Parathyroid adenoma (tissue), 2 donors: ENCODE measurements at regions not wholly inside any gene's neighbourhood (a gene's known extent, or its start where the extent isn't known, plus 50 kb on each side); places are given as distances from the start of the nearest gene placed in this dataset.

Source experiments
- H2AFZ ChIP-seq: fragments of 300-600 bp; sonication (generic); one replicate; pipeline ENCODE4 v1.7.0; 2017; ENCODE audit warnings: antibody characterized with exemption, mild to moderate bottlenecking
- H3K27ac ChIP-seq: fragments of 300-600 bp; sonication (generic); one replicate; pipeline ENCODE4 v1.7.0; 2017
- H3K27me3 ChIP-seq: fragments of 300-600 bp; sonication (generic); one replicate; pipeline ENCODE4 v1.7.0; 2017; ENCODE audit warnings: low read length; ENCODE audit not compliant: control insufficient read depth, insufficient read depth
- H3K36me3 ChIP-seq: fragments of 300-600 bp; sonication (generic); one replicate; pipeline ENCODE4 v1.7.0; 2017; ENCODE audit warnings: low read length; ENCODE audit not compliant: control insufficient read depth, insufficient read depth
- H3K4me1 ChIP-seq: fragments of 300-600 bp; sonication (generic); one replicate; pipeline ENCODE4 v1.7.0; 2017; ENCODE audit warnings: control low read depth
- H3K4me2 ChIP-seq: fragments of 300-600 bp; sonication (generic); one replicate; pipeline ENCODE4 v1.7.0; 2017; ENCODE audit warnings: low read length
- H3K4me3 ChIP-seq: fragments of 300-600 bp; sonication (generic); one replicate; pipeline ENCODE4 v1.7.0; 2017; ENCODE audit warnings: low read depth, low read length
- H3K79me2 ChIP-seq: fragments of 300-600 bp; sonication (generic); one replicate; pipeline ENCODE4 v1.7.0; 2017; ENCODE audit warnings: control low read depth
- H3K9ac ChIP-seq: fragments of 300-600 bp; sonication (generic); one replicate; pipeline ENCODE4 v1.7.0; 2017; ENCODE audit warnings: mild to moderate bottlenecking
- H3K9me3 ChIP-seq: fragments of 300-600 bp; sonication (generic); one replicate; pipeline ENCODE4 v1.7.0; 2017; ENCODE audit warnings: low read length; ENCODE audit not compliant: control insufficient read depth
- TF ChIP-seq, protein P1 (sequence below): fragments of 300-600 bp; sonication (generic); IDR thresholded peaks from one replicate; pipeline ENCODE4 v1.7.0; 2017; ENCODE audit warnings: antibody characterized with exemption, mild to moderate bottlenecking
- donor health status: primary hyperparathyroidism.

DNA sequence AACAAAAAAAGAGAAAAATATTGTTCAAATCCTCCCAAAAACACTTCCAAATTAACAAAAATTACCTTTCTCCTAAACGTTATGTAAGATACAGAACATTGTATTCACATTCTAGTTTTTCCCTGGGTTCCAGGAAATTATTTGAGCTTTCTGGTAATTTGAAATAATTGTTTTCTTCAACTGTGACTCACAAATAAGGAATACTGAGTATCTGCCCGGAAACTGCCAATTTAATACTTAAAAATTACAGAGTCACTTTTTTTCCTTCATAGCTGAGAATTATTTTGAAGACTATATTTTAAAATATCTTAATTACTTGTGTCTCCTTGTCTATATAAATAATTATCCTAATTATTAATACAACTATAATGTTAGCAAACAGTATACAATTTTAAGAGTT lies 709.0 kb upstream of the ARGLU1 start:
- no peaks in the 10 kb centered on the region for H3K9me3 ChIP-seq
- H3K79me2 ChIP-seq = no peaks in the 10 kb centered on the region
- no peaks in the 10 kb centered on the region for H3K4me1 ChIP-seq
- TF ChIP-seq, protein P1, sequence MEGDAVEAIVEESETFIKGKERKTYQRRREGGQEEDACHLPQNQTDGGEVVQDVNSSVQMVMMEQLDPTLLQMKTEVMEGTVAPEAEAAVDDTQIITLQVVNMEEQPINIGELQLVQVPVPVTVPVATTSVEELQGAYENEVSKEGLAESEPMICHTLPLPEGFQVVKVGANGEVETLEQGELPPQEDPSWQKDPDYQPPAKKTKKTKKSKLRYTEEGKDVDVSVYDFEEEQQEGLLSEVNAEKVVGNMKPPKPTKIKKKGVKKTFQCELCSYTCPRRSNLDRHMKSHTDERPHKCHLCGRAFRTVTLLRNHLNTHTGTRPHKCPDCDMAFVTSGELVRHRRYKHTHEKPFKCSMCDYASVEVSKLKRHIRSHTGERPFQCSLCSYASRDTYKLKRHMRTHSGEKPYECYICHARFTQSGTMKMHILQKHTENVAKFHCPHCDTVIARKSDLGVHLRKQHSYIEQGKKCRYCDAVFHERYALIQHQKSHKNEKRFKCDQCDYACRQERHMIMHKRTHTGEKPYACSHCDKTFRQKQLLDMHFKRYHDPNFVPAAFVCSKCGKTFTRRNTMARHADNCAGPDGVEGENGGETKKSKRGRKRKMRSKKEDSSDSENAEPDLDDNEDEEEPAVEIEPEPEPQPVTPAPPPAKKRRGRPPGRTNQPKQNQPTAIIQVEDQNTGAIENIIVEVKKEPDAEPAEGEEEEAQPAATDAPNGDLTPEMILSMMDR = no peak
- H2AFZ ChIP-seq = no peak overlapping the region
- no peak overlapping the region for H3K4me3 ChIP-seq
- H3K4me2 ChIP-seq = no peak overlapping the region
- no peaks in the 10 kb centered on the region for H3K27me3 ChIP-seq
- no peak overlapping the region for H3K9ac ChIP-seq
- no peak overlapping the region for H3K27ac ChIP-seq
- H3K36me3 ChIP-seq = no peaks in the 10 kb centered on the region

DNA sequence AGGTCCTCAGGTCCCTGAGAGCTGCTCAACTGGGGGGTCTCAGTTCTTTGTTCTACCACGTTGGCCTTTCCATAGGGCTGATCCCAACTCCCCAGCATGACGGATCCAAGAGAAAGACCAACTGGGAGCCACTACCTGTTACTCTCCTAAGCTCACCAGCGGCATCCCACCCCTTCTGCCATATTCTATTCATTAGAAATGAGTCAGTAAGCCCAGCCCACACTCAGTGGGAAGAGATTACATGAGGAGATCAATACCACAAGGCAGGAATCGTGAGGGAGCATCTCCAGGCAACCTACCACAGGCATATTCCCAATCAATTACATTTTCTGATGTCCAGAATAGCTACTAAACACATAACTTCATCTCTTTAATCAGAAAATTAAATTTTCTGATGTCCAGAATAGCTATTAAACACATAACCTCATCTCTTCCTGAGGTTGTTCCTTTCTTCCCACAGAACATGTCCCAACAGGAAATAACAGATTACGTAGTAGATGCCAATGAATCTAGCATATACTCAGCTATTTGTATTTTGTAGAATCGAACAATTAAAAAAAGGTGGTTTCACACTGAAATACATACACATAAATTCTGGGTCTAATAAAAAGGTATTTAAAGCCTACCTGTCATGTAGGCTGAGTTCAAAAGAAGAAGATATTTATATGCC lies 708.1 kb upstream of the ARGLU1 start:
- no peak overlapping the region for H3K4me3 ChIP-seq
- no peaks in the 10 kb centered on the region for H3K36me3 ChIP-seq
- no peak overlapping the region for H3K4me2 ChIP-seq
- no peak overlapping the region for H3K27ac ChIP-seq
- no peaks in the 10 kb centered on the region for H3K27me3 ChIP-seq
- TF ChIP-seq, protein P1 = no peak
- no peak overlapping the region for H3K9ac ChIP-seq
- H3K79me2 ChIP-seq = no peaks in the 10 kb centered on the region
- H3K9me3 ChIP-seq = no peaks in the 10 kb centered on the region
- no peaks in the 10 kb centered on the region for H3K4me1 ChIP-seq
- no peak overlapping the region for H2AFZ ChIP-seq

DNA sequence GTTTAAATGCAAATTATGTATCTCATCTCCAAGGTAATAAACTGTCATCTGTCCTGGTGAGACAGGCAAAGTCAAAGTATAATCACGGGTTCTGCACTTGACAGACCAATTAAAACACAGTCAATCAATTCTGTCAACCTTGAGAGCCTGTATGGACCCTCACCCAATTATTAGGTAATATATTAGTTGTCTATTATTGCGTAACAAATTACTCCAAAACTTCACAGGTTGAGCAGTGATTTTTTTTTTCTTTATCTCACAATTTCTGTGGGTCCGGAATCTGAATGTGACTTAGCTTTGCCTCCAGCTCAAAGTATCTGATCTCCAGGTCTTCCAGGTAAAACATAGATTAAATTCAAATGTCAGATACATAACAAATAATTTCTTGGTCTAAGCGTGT lies 707.4 kb upstream of the ARGLU1 start:
- TF ChIP-seq, protein P1 = no peak
- H3K4me1 ChIP-seq = no peaks in the 10 kb centered on the region
- H3K9ac ChIP-seq = no peak overlapping the region
- H2AFZ ChIP-seq = no peak overlapping the region
- H3K36me3 ChIP-seq = no peaks in the 10 kb centered on the region
- H3K4me2 ChIP-seq = no peak overlapping the region
- H3K9me3 ChIP-seq = no peaks in the 10 kb centered on the region
- no peak overlapping the region for H3K4me3 ChIP-seq
- H3K27ac ChIP-seq = no peak overlapping the region
- H3K79me2 ChIP-seq = no peaks in the 10 kb centered on the region
- no peaks in the 10 kb centered on the region for H3K27me3 ChIP-seq

DNA sequence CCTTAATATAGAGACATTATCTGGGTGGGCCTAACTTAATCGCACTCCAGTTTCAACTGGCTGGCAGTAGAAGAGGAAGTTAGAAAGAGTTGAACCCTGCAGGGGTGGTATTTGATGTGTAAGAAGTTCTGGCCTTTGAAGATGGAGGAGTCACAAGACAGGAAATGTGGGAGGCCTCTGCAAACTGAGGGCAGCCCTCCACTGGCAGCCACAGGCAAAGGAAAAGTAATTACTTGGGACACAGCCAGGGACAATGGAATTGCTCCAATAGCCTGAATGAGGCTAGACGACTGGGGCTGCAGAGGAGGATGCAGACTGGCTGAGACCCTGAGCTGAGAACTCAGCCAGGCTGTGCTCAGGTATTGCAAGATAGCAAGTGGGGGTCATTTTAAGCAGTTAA lies 703.3 kb upstream of the ARGLU1 start:
- Histone ChIP-seq H2AFZ (no peak overlapping the region), H3K27me3 (no peaks in the 10 kb centered on the region), H3K4me2 (no peak overlapping the region), H3K9me3 (no peaks in the 10 kb centered on the region), H3K9ac (no peak overlapping the region), H3K4me1 (no peaks in the 10 kb centered on the region), H3K36me3 (no peaks in the 10 kb centered on the region), H3K4me3 (no peak overlapping the region), H3K27ac (no peak overlapping the region), H3K79me2 (no peaks in the 10 kb centered on the region)
- TF ChIP-seq, protein P1 = no peak

DNA sequence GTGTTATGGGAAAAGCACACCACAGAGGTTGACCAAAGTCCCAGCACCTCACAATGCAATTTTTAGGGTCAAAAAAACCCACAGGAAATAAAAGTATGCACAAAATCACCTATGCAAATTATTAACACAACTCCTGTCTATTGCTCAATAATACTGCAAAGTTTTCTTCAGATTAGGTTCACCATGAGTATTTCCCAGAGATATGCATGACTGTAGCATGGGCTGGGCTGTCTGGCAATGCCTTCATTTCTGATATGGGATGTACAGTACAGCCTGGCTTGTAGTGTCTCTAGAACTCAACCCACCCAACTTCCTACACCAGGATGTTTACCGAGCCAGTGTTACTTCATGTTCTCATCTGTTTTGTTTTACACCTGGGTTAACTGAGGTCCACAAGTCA lies 698.7 kb upstream of the ARGLU1 start:
- Histone ChIP-seq H3K36me3 (no peaks in the 10 kb centered on the region), H3K9me3 (no peaks in the 10 kb centered on the region), H2AFZ (no peak overlapping the region), H3K4me2 (no peak overlapping the region), H3K27ac (no peak overlapping the region), H3K4me1 (no peaks in the 10 kb centered on the region), H3K4me3 (no peak overlapping the region), H3K79me2 (no peaks in the 10 kb centered on the region), H3K9ac (no peak overlapping the region), H3K27me3 (no peaks in the 10 kb centered on the region)
- TF ChIP-seq, protein P1 = no peak
